GM12874 (cell line): ENCODE measurements at regions not wholly inside any gene's neighbourhood (a gene's known extent, or its start where the extent isn't known, plus 50 kb on each side); places are given as distances from the start of the nearest gene placed in this dataset.

Source experiments
- TF ChIP-seq, protein P1 (sequence below): IDR thresholded peaks from 2 replicates; pipeline ENCODE4 v1.5.1; 2011; ENCODE audit warnings: low read depth, mild to moderate bottlenecking, control low read depth, low read length, moderate library complexity; ENCODE audit not compliant: insufficient read depth

DNA sequence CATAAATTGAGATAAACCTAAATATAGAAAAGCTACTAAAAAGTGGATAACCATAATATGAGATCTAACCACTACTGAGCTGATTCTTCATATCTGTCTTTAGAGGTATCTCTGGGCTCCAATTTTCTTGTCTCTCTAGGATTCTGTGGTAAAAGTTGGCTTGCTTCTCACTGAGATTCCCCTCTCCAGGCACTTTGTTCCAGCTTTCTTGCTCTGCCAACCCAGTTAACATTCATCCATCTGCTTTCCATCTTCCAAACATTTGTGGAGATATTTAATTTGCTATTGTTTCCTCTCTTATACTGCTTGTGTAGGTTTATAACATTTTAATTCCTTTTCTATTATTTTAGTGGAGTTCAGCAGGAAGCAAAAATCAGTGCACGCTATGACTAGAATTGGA, 97.6 kb upstream of the LMCD1 start:
- TF ChIP-seq, protein P1, sequence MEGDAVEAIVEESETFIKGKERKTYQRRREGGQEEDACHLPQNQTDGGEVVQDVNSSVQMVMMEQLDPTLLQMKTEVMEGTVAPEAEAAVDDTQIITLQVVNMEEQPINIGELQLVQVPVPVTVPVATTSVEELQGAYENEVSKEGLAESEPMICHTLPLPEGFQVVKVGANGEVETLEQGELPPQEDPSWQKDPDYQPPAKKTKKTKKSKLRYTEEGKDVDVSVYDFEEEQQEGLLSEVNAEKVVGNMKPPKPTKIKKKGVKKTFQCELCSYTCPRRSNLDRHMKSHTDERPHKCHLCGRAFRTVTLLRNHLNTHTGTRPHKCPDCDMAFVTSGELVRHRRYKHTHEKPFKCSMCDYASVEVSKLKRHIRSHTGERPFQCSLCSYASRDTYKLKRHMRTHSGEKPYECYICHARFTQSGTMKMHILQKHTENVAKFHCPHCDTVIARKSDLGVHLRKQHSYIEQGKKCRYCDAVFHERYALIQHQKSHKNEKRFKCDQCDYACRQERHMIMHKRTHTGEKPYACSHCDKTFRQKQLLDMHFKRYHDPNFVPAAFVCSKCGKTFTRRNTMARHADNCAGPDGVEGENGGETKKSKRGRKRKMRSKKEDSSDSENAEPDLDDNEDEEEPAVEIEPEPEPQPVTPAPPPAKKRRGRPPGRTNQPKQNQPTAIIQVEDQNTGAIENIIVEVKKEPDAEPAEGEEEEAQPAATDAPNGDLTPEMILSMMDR, result no peak

GRCh38 chr3:8405144-8405543, 96.5 kb upstream of the LMCD1 start:
- TF ChIP-seq, protein P1, result no peak

GRCh38 chr3:8406479-8406878, 95.1 kb upstream of the LMCD1 start:
- TF ChIP-seq, protein P1, result no peak

DNA sequence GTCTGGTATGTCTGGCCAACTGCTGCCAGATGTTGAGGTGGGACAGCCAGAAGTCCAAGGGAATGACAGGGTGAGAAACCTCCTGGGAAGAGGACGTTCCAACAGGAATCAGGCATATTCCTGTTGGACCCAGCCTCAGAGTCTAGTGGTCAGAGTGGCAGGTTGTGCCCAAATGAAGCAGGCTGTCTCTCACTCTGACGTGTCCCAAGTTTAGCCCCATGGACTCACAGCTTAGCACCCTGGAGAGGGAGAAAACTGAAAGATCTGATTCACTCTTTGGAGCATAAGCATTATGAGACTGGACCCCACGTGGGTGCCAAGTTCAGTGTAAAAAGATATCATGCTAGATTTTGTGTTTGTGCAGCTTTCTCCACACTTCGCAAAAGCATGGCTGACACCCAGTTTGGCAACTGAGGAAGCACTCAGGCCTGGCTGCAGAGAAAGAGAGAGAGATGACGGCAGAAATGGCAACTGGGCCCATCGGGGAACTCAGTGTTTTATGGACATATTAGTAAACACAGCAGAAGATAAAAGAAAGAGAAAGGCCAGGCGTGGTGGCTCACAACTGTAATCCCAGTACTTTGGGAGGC, 88.2 kb upstream of the LMCD1 start:
- TF ChIP-seq, protein P1, result no peak

DNA sequence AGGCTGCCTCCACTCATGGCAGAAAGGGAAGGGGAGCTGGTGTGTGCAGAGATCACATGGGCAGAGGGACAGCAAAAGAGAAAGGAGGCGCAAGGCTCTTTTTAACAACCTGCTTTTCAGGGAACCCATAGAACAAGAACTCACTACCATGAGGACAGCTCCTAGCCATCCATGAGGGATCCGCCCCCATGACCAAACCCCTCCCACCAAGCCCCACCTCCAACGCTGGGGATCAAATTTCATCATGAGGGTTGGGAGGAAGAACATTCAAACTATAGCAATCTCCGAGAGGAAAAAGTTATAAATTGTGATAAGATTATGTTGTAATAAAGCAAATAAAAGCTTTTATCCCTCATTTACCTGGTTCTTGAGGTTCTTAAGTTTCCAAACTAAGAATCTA, 84.7 kb upstream of the LMCD1 start:
- TF ChIP-seq, protein P1, result no peak

DNA sequence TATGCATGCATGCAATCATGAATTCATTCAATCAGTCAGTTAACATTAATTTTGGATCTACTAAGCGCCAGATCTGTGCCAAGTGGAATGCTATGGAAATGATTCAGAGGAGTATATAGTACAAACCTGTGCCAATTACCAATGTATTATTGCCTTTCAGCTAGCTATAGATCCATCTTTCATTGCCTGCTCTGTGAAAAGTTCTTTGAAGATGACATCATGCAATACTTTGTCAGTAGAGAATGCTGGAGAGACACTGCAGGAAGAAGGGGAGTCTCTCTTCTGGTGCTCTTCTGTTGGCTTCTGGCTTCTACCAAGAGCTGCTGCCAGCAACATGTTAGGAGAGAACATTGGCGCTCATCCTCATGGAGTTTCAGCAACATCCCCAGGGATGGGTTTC, 81.0 kb upstream of the LMCD1 start:
- TF ChIP-seq, protein P1, result no peak

GRCh38 chr3:8421267-8421666, 80.4 kb upstream of the LMCD1 start:
- TF ChIP-seq, protein P1, result no peak
